Endodermal cell (in vitro differentiated cells): ENCODE measurements at regions not wholly inside any gene's neighbourhood (a gene's known extent, or its start where the extent isn't known, plus 50 kb on each side); places are given as distances from the start of the nearest gene placed in this dataset.

ENCODE experiments used
- DNase-seq: peaks from one replicate; pipeline ENCODE4 v3.0.0-alpha.2; 2017
- H3K27ac ChIP-seq: 2 replicates; pipeline ENCODE4 v1.5.1; 2013; ENCODE audit warnings: mild to moderate bottlenecking, low read depth, low read length, moderate library complexity
- H3K27me3 ChIP-seq: 2 replicates; pipeline ENCODE4 v1.6.1; 2013; ENCODE audit warnings: mild to moderate bottlenecking, low read length, moderate library complexity; ENCODE audit not compliant: insufficient read depth, control insufficient read depth, poor library complexity, severe bottlenecking
- H3K36me3 ChIP-seq: 2 replicates; pipeline ENCODE4 v1.7.0; 2013; ENCODE audit warnings: mild to moderate bottlenecking, low read length, moderate library complexity; ENCODE audit not compliant: control insufficient read depth, insufficient read depth
- H3K4me1 ChIP-seq: one replicate; pipeline ENCODE4 v1.7.0; 2013; ENCODE audit warnings: low read length; ENCODE audit not compliant: control insufficient read depth, insufficient read depth
- H3K4me3 ChIP-seq: 2 replicates; pipeline ENCODE4 v1.5.1; 2013; ENCODE audit warnings: mild to moderate bottlenecking, low read length, moderate library complexity
- H3K9ac ChIP-seq: 2 replicates; pipeline ENCODE4 v1.6.1; 2013; ENCODE audit warnings: mild to moderate bottlenecking, low read length, moderate library complexity; ENCODE audit not compliant: poor library complexity, severe bottlenecking; ENCODE audit errors: extremely low read depth
- H3K9me3 ChIP-seq: 2 replicates; pipeline ENCODE4 v1.6.1; 2013; ENCODE audit warnings: mild to moderate bottlenecking, low read length, moderate library complexity; ENCODE audit not compliant: control insufficient read depth
- H3K27ac Mint-ChIP-seq: 2 replicates; pipeline ENCODE4 v1.8.0; 2020; ENCODE audit warnings: mixed read lengths
- H3K27me3 Mint-ChIP-seq: 2 replicates; pipeline ENCODE4 v1.8.0; 2021; ENCODE audit warnings: mild to moderate bottlenecking, mixed read lengths; ENCODE audit not compliant: insufficient read depth
- H3K36me3 Mint-ChIP-seq: 2 replicates; pipeline ENCODE4 v1.8.0; 2020; ENCODE audit warnings: low read depth, mixed read lengths
- H3K4me1 Mint-ChIP-seq: 2 replicates; pipeline ENCODE4 v1.8.0; 2020; ENCODE audit warnings: mixed read lengths
- H3K4me3 Mint-ChIP-seq: 2 replicates; pipeline ENCODE4 v1.8.0; 2020; ENCODE audit warnings: mild to moderate bottlenecking, moderate library complexity, mixed read lengths
- H3K9me3 Mint-ChIP-seq: 2 replicates; pipeline ENCODE4 v1.8.0; 2020; ENCODE audit warnings: mild to moderate bottlenecking, mixed read lengths
- WGBS, 2 experiments: methylation state at CpG; one replicate each; pipeline versions ENCODE4 v1.1.5 to v1.1.7; 2013; ENCODE audit warnings: missing lambda C conversion rate in 2 of 2, mixed read lengths in 1 of 2; ENCODE audit not compliant: insufficient coverage in 1 of 2, insufficient read length in 1 of 2; 5-methylcytosine and 5-hydroxymethylcytosine counted together
- TF ChIP-seq, protein P1 (sequence below): fragments of 200-600 bp; sonication (generic); conservative IDR thresholded peaks from 2 replicates; pipeline ENCODE4 v1.5.0; 2021; ENCODE audit warnings: antibody characterized with exemption, mild to moderate bottlenecking

GRCh38 chr20:59515013-59515905, 89.1 kb upstream of the PHACTR3 start:
- Histone ChIP-seq H3K27me3 (peaks cover 33% of the 10 kb centered on the region), H3K4me3 (peak overlapping the region; percentile 69), H3K36me3 (no peaks in the 10 kb centered on the region), H3K9me3 (no peaks in the 10 kb centered on the region), H3K9ac (peak overlapping the region; percentile 20), H3K4me1 (no peaks in the 10 kb centered on the region), H3K27ac (no peak overlapping the region)
- DNase-seq, result peak; percentile 97
- Mint-ChIP-seq H3K27ac (no peak overlapping the region), H3K36me3 (no peaks in the 10 kb centered on the region), H3K27me3 (peaks cover 38% of the 10 kb centered on the region), H3K9me3 (no peaks in the 10 kb centered on the region), H3K4me1 (peaks cover 6% of the 10 kb centered on the region), H3K4me3 (peak overlapping the region; percentile 51)
- WGBS, 2 experiments, result 15 to 16% methylated on average over 19 to 32 of the region's 32 CpGs
- TF ChIP-seq, protein P1, sequence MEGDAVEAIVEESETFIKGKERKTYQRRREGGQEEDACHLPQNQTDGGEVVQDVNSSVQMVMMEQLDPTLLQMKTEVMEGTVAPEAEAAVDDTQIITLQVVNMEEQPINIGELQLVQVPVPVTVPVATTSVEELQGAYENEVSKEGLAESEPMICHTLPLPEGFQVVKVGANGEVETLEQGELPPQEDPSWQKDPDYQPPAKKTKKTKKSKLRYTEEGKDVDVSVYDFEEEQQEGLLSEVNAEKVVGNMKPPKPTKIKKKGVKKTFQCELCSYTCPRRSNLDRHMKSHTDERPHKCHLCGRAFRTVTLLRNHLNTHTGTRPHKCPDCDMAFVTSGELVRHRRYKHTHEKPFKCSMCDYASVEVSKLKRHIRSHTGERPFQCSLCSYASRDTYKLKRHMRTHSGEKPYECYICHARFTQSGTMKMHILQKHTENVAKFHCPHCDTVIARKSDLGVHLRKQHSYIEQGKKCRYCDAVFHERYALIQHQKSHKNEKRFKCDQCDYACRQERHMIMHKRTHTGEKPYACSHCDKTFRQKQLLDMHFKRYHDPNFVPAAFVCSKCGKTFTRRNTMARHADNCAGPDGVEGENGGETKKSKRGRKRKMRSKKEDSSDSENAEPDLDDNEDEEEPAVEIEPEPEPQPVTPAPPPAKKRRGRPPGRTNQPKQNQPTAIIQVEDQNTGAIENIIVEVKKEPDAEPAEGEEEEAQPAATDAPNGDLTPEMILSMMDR, result peak; percentile 93

GRCh38 chr20:59515906-59516209, 88.5 kb upstream of the PHACTR3 start:
- Histone ChIP-seq H3K27me3 (peaks cover 33% of the 10 kb centered on the region), H3K9ac (no peak overlapping the region), H3K4me1 (no peaks in the 10 kb centered on the region), H3K4me3 (no peak overlapping the region), H3K9me3 (no peaks in the 10 kb centered on the region), H3K36me3 (no peaks in the 10 kb centered on the region), H3K27ac (no peak overlapping the region)
- Mint-ChIP-seq H3K4me1 (peaks cover 6% of the 10 kb centered on the region), H3K9me3 (no peaks in the 10 kb centered on the region), H3K36me3 (no peaks in the 10 kb centered on the region), H3K4me3 (peak overlapping the region; percentile 51), H3K27ac (no peak overlapping the region), H3K27me3 (peaks cover 40% of the 10 kb centered on the region)
- WGBS, 2 experiments, result 86 to 91% methylated on average over 3 of the region's 3 CpGs
- DNase-seq, result no peak
- TF ChIP-seq, protein P1, result no peak

DNA sequence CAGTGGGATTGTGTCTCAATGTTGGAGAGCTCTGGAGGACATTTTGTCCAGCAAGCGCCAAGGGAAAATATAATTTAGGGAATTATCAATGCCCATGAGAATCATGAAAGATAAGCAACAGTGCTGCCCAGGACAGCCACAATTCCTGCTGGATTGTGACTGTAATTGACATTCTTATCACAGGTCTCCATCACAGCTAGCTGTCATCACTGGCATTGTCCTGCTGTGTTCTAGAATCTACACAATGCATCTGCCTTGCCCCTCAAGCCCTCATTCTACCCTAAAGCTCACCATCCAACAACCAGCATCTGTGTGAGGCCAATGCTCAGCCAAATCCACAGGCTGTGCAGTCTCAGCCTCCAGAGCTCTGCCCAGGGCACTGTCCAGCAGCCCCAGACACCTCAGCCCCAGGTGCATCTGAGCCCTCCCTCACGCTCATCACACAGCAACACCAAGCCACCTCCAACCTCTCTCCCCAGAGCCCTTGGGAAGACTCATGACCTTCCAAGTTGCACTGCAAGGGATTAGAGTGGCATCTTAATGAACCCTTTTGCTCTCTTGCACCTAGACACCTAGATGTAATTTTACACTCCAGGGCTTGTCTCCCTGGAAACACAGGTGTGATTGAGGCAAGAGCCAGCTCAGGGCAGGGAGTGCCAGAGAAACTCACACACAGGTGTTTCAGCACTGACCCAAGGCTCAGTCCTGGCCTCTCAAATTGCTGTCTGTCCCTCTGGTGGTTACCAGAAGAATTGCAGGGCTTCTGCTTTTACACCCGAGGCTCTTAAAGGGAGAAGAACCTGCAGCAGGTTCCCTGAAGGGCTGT, 85.2 kb upstream of the PHACTR3 start:
- no peak overlapping the region for H3K9ac ChIP-seq
- Mint-ChIP-seq H3K4me1 (peaks cover 6% of the 10 kb centered on the region), H3K4me3 (no peak overlapping the region), H3K36me3 (no peaks in the 10 kb centered on the region), H3K9me3 (no peaks in the 10 kb centered on the region), H3K27me3 (peaks cover 41% of the 10 kb centered on the region), H3K27ac (no peak overlapping the region)
- WGBS, 2 experiments, result 53 to 67% methylated on average over 2 to 3 of the region's 3 CpGs
- no peaks in the 10 kb centered on the region for H3K9me3 ChIP-seq
- no peaks in the 10 kb centered on the region for H3K36me3 ChIP-seq
- no peaks in the 10 kb centered on the region for H3K4me1 ChIP-seq
- TF ChIP-seq, protein P1, result peak; percentile 88
- DNase-seq, result peak; percentile 84
- no peak overlapping the region for H3K4me3 ChIP-seq
- H3K27me3 ChIP-seq, result peaks cover 21% of the 10 kb centered on the region
- no peak overlapping the region for H3K27ac ChIP-seq
